IPS-NIHi11 (cell line): ENCODE measurements at regions not wholly inside any gene's neighbourhood (a gene's known extent, or its start where the extent isn't known, plus 50 kb on each side); places are given as distances from the start of the nearest gene placed in this dataset.

ENCODE experiments used
- DNase-seq: peaks from one replicate; pipeline ENCODE4 v3.0.0; 2012; ENCODE audit warnings: mixed read lengths, low spot score

- no peak for DNase-seq
Observed at GRCh38 chr2:5540856-5541255, 151.3 kb upstream of the SOX11 start.

GRCh38 chr2:5544205-5544786 is 147.9 kb upstream of the SOX11 start:
- no peak for DNase-seq

DNA sequence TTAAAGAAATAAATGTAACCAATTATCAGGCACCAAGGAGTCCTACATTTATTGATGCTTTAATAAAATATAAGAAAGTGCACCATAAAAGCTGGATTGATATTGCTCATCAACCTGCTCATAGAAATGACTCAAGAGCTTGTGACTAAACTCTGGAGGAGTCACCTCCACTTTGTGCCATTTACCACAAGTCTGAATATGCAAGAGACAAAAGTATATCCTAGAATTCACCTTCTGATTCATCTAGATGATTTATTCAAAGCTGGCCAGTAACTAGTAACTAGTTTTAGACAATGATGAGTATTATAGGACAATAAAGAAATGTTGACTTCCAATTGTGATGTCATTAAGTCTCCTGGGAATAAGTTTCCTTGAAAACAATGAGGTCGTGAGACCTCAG is 146.0 kb upstream of the SOX11 start:
- DNase-seq = no peak

DNA sequence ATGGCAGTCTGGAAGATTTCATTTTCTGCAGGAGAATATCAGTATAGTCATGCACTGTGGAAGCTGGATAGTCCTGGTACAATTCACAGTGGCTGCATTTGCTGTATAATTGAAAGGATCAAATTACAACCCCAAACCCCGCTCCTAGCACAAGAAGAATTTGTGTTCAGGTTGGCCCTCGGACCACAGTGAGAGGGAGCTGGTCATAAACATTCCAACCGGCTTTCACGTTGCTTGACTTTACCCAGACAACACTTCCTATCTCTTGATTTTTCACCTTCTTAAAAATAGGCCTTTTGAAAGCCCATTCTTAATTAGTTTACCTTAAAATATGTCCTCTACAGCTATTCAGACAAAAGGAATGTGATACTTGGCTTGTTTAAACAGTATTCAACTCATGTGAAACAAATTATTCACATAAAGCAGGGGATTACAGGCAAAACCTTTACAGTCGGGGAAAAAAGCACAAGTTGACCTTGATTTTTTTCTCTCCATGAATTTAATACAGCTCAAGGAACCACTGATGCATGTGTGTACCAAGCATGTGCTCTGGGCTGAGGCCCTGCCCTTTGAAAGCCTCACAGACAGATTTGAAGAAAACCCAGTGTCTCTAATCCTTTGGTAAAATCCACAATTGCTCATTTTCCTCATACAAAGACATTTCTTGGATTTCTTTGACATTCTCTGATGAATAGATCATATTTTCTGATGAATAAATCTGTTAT is 143.0 kb upstream of the SOX11 start:
- peak; percentile 39 for DNase-seq

DNA sequence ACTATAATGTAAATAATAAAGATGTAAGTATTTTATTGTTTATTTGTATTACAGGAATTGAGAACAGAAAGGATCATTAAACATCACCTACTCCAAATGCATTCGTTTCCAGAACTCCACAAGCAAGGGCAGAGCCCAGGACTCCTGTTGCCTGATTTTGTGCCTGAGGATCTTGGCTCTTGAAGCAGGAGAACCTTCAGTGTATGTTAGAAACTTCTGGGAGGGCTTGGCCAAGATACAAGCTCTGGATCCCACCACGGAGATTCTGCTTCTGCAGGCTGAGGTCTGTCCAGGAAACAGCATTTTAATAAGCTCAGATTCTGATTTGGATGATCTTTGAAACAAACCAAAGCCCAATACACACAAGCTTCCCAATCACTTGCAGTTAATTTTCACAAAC is 142.4 kb upstream of the SOX11 start:
- DNase-seq = no peak

- no peak for DNase-seq
Observed at GRCh38 chr2:5555636-5556035, 136.5 kb upstream of the SOX11 start.

GRCh38 chr2:5561006-5561405 is 131.2 kb upstream of the SOX11 start:
- DNase-seq = no peak

DNA sequence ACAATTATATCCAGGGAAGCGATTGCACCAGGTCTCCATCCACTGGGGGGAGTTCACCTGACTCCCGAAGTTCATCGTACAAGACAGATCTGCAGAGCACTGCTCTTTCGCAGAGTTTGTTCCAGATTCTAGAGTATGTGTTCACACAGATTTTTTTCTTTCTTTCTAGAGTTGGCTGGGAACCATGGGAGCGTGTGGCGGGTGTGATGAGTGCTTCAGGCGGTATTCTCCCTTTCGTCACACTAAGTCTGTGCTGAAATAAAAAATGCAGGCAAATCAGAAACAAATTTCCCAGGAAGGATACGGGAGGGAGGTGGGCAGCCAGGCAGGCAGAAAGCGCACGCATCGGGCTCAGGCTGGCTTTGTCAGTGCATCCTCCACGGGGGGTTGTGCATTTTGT is 129.8 kb upstream of the SOX11 start:
- DNase-seq = peak; percentile 25

DNA sequence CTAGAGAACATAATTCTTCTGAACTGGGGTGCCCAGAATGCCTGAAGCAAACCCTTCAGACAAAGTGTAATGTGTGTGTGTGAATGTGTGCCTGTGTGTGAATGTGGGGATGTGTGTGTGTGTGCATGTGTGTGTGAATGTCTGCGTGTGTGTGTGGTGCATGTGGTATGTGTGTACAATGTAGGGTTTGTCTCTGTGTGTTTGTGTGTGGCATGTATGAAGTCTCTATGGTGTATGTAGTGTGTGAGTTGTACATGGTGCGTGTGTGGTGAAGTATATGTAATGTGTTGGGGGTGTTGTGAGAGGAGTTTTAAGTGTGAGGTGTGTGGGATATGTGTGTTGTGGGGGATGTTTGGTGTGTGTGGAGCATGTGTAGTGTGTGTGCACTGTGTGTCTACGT is 129.3 kb upstream of the SOX11 start:
- DNase-seq = no peak

DNA sequence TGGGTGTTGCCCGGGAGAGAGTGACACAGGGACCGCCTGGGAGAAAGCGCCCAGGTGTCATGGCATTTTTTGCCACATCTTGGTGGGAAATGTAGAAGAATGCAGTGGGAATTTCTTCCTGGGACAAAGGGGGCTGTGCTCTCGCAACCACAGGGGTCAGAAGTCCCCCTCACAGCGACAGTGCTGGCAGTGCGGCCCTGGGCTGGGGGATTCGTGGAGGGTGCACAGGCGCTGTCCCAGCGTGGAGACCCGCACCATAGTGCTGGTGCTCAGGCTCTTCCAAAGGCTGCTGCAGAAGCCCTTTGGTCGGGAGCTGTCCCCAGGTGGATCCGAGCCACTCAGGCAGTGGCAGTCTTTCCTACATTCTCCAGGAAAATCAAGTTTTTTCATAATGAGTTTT is 128.8 kb upstream of the SOX11 start:
- no peak for DNase-seq

- DNase-seq = no peak
Observed at GRCh38 chr2:5569256-5569655, 122.9 kb upstream of the SOX11 start.

- no peak for DNase-seq
Observed at GRCh38 chr2:5576015-5576414, 116.2 kb upstream of the SOX11 start.

- DNase-seq = no peak
Observed at GRCh38 chr2:5587766-5588165, 104.4 kb upstream of the SOX11 start.

DNA sequence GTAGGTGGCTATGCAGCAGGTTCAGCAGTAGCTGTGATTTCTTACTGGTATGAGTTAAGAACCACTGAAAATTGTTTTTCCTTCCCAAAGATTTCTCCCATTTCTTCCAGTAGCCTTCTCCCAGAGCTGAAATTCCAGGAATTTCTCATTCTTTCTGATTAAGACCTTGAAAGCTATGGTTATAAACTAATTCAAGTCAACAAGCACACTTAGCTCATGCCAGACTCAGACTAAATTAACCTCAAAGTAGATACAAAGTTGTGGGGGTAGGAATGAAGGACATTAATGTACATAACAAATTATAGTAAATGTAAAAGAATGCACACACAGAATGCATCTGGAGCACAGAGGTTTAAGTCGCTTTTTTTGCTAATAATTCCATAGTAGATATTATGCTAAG is 103.6 kb upstream of the SOX11 start:
- DNase-seq = no peak

DNA sequence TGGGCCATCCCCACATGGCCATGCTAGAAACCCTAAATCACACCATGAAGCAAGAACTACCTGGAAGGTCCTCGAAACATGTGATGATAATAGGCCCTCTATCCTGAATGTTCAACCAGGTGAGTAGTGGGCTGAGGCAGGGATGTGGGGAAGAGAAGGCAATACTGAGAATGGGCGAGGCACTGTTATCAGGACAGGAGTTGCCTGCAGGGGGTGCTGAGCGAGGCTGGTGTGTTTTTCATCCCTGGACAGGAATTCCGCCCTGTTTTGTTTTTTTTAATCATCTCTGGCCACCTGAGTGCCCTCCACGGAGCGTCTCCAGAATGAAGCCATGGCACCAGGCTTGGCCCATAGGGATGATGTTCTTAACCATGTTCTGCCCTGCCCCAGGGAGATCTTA is 103.0 kb upstream of the SOX11 start:
- peak; percentile 21 for DNase-seq

GRCh38 chr2:5590886-5591285 is 101.3 kb upstream of the SOX11 start:
- DNase-seq = no peak

GRCh38 chr2:5592916-5593315 is 99.3 kb upstream of the SOX11 start:
- no peak for DNase-seq

DNA sequence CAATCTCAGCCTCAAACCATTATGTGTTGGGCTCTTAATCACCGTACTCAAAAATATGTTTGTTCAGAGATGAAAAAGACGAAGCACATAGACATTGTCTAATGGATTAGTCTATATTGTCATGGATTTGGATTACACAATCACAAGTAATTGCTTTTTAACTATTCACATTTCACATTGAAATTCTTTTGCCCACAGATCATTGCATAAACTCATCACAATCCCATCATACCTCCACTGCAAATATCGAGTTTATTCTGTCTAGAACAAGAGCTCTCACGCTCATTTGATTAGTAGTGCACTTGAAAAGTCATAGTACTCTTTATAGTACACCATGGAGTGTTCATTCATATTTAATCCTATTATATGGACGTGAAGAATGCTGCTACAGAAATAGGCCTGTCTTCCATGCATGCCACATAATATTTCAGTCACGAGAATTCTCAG is 97.9 kb upstream of the SOX11 start:
- no peak for DNase-seq

GRCh38 chr2:5596868-5597267 is 95.3 kb upstream of the SOX11 start:
- DNase-seq = no peak

DNA sequence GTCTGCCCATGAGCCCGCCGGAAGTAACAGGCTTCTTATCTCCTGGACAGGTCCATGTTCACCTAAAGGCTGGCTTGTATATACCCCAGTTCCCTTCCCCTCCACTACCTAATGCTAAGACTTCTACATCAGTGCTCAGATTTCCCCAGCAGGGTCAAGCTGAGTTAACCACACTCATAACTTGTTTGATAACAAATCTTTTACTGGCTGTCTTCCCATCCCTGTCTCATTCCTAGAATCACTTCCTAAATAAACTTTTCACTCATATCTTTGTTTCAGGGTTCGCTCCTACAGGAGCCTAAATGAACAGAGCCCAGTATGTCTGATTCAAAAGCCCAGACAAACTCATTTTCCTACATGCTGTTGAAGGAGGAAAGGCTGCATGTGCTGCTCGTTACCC is 94.0 kb upstream of the SOX11 start:
- no peak for DNase-seq

DNA sequence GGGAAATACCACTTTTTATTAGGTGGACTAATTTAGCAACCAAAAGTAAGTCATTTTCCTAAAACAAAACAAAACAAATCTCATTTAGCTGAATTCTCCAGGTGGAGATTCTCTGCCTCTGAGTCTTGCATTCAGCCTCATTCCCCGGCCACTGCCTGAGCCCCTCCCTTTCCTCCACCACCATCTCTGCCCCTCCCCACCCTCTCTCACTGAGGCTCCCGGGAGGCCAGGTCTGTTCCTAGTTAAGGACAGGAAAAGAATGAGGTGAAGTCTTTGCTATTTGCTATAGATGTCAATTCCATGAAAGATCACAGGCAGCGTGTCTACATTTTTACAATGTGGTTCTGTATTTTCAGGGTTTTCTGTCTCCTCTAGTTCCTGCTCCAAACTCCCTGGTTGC is 83.0 kb upstream of the SOX11 start:
- peak; percentile 33 for DNase-seq

DNA sequence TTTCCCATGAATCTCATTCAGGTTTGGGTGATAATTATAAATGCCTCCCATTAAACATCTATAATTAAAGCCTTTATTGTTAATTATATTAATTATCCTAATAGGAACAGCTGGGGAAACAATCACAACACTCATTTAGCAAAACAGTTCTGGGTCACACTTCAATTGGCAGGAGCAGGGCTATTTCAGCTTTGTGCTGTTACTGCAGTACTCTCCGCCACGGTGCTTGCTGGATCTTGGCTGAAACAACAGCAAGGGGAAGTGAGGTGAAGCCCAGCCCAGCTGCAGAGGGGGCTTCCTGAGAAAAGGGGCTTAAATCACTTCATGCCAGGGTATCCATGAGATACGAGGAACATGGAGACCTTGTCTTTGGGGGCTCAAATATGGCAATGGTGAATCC is 79.5 kb upstream of the SOX11 start:
- no peak for DNase-seq

GRCh38 chr2:5616019-5616418 is 76.2 kb upstream of the SOX11 start:
- no peak for DNase-seq

GRCh38 chr2:5617358-5617757 is 74.8 kb upstream of the SOX11 start:
- DNase-seq = no peak
